Endothelial cell of umbilical vein (primary cell): ENCODE measurements at regions not wholly inside any gene's neighbourhood (a gene's known extent, or its start where the extent isn't known, plus 50 kb on each side); places are given as distances from the start of the nearest gene placed in this dataset.

Source experiments
- BruUV-seq: library from RNA; stranded (reverse); fragments of 400-500 nt; replicated peaks from 2 replicates; lab custom pipeline; 2021; lab: Mats Ljungman, UMichigan
- CTCF ChIA-PET: fragments of 300-600, 350-600 bp; sonication (Branson Sonifier 250); formaldehyde crosslinking; loops from one replicate; lab custom pipeline; 2021; ENCODE audit warnings: antibody characterized with exemption, inconsistent platforms; lab: Charles Lee
- POLR2A ChIA-PET: fragments of 300-600, 350-600 bp; sonication (Branson Sonifier 250); formaldehyde crosslinking; loops from one replicate; lab custom pipeline; 2021; ENCODE audit warnings: antibody characterized with exemption, inconsistent platforms; lab: Charles Lee
- DNase-seq: peaks from one replicate; pipeline ENCODE4 v3.0.0-alpha.2; 2011; ENCODE audit warnings: low read depth, low spot score
- FAIRE-seq: peaks from 2 replicates; lab custom pipeline; 2011; peaks lifted over from hg19 to GRCh38; lab: Jason Lieb, UNC
- H2AFZ ChIP-seq: 2 replicates; pipeline ENCODE4 v1.6.0; 2012; ENCODE audit warnings: low read depth, low read length, control low read depth, inconsistent platforms
- H3K27ac ChIP-seq: 2 replicates; pipeline ENCODE4 v1.5.1; 2011; ENCODE audit warnings: low read depth, mild to moderate bottlenecking, control low read depth, low read length, moderate library complexity; ENCODE audit not compliant: insufficient read depth
- H3K27me3 ChIP-seq, 2 experiments: 2 replicates each; pipeline versions ENCODE4 v1.6.0 to v1.6.1; 2011; ENCODE audit warnings: low read length in 2 of 2, mixed read lengths in 1 of 2; ENCODE audit not compliant: control insufficient read depth in 2 of 2, insufficient read depth in 2 of 2
- H3K36me3 ChIP-seq, 2 experiments: 2 replicates in 1 of 2; 3 replicates in 1 of 2; pipeline ENCODE4 v1.5.1; 2011; ENCODE audit warnings: low read length in 2 of 2, mild to moderate bottlenecking in 1 of 2, moderate library complexity in 1 of 2; ENCODE audit not compliant: control insufficient read depth in 2 of 2, insufficient read depth in 2 of 2; ENCODE audit errors: extremely low read depth in 1 of 2
- H3K4me1 ChIP-seq: 3 replicates; pipeline ENCODE4 v1.5.1; 2011; ENCODE audit warnings: mild to moderate bottlenecking, low read length; ENCODE audit not compliant: control insufficient read depth, insufficient read depth; ENCODE audit errors: extremely low read depth
- H3K4me2 ChIP-seq: 2 replicates; pipeline ENCODE4 v1.6.1; 2011; ENCODE audit warnings: low read length, control low read depth, mixed read lengths; ENCODE audit not compliant: insufficient read depth
- H3K4me3 ChIP-seq, 3 experiments: fragments of 200-600 bp in 1 of 3; sonication (generic), shearing (Covaris generic) in 1 of 3; replicated peaks in 1 of 3; 2 replicates each; pipeline ENCODE4 v1.5.1; 2011 to 2016; ENCODE audit warnings: control low read depth in 3 of 3, low read length in 3 of 3, mild to moderate bottlenecking in 2 of 3, inconsistent platforms in 1 of 3, low read depth in 1 of 3, moderate library complexity in 1 of 3; ENCODE audit not compliant: insufficient read depth in 1 of 3
- H3K79me2 ChIP-seq: 2 replicates; pipeline ENCODE4 v1.6.0; 2012; ENCODE audit warnings: low read length, inconsistent platforms; ENCODE audit not compliant: control insufficient read depth, insufficient read depth
- H3K9ac ChIP-seq: replicated peaks from 2 replicates; pipeline ENCODE3; 2011; ENCODE audit warnings: low read length, control low read depth; ENCODE audit not compliant: insufficient read depth; ENCODE audit errors: extremely low read depth
- H3K9me1 ChIP-seq: replicated peaks from 3 replicates; pipeline ENCODE4 v1.6.0; 2011; ENCODE audit warnings: mild to moderate bottlenecking, low read length; ENCODE audit not compliant: control insufficient read depth, insufficient read depth; ENCODE audit errors: extremely low read depth
- H3K9me3 ChIP-seq: replicated peaks from 2 replicates; pipeline ENCODE4 v1.5.1; 2012; ENCODE audit warnings: low read length, inconsistent platforms; ENCODE audit not compliant: control insufficient read depth, insufficient read depth
- H4K20me1 ChIP-seq: replicated peaks from 2 replicates; pipeline ENCODE3; 2011; ENCODE audit warnings: mild to moderate bottlenecking, low read length; ENCODE audit not compliant: control insufficient read depth, insufficient read depth; ENCODE audit errors: extremely low read depth
- EZH2 ChIP-seq: IDR thresholded peaks from 2 replicates; pipeline ENCODE4 v1.6.1; 2012; ENCODE audit warnings: borderline replicate concordance, low read depth, mild to moderate bottlenecking, moderate library complexity, low read length, inconsistent platforms; ENCODE audit not compliant: severe bottlenecking
- FOS ChIP-seq: IDR thresholded peaks from 2 replicates; pipeline ENCODE4 v1.6.1; 2011; ENCODE audit warnings: mild to moderate bottlenecking, low read length, moderate library complexity, borderline replicate concordance; ENCODE audit not compliant: insufficient read depth
- JUN ChIP-seq: IDR thresholded peaks from 2 replicates; pipeline ENCODE4 v1.6.1; 2011; ENCODE audit warnings: borderline replicate concordance, low read depth; ENCODE audit not compliant: insufficient read length, insufficient read depth
- POLR2A ChIP-seq: IDR thresholded peaks from 2 replicates; pipeline ENCODE4 v1.6.1; 2012; ENCODE audit warnings: low read depth, mild to moderate bottlenecking, control low read depth, low read length
- dilution Hi-C: fragments of 300-500 bp; cut with MboI; formaldehyde crosslinking; loops from one replicate; pipeline ENCODE4 v1.15.0; 2019; ENCODE audit warnings: low sequenced_read_pairs; ENCODE audit not compliant: extremely low pct_ligation_motif_present
- intact Hi-C: fragments of 100-400 bp; cut with micrococcal nuclease; formaldehyde crosslinking; loops from one replicate; pipeline ENCODE4 v1.10.0; 2022

GRCh38 chr20:54716790-54717189, 241.4 kb downstream of the DOK5 start:
- Histone ChIP-seq H3K79me2 (no peaks in the 10 kb centered on the region), H3K4me2 (no peak overlapping the region), H3K9me1 (no peaks in the 10 kb centered on the region), H4K20me1 (no peaks in the 10 kb centered on the region), H2AFZ (no peak overlapping the region), H3K9me3 (peaks cover under 1% of the 10 kb centered on the region), H3K27me3 (no peaks in the 10 kb centered on the region), H3K9ac (no peak overlapping the region), H3K4me3 (no peak overlapping the region), H3K36me3 (no peaks in the 10 kb centered on the region), H3K27ac (no peak overlapping the region), H3K4me1 (no peaks in the 10 kb centered on the region)
- intact Hi-C loops (no loop called here), dilution Hi-C loops (no loop called here)
- TF ChIP-seq JUN (no peak), POLR2A (no peak)
- BruUV-seq, result no TSS peak
- CTCF ChIA-PET, result no interaction called here
- POLR2A ChIA-PET, result no interaction called here
- FAIRE-seq (no peak), DNase-seq (no peak)

GRCh38 chr20:54716174-54716747, 240.9 kb downstream of the DOK5 start:
- no peaks in the 10 kb centered on the region for H3K79me2 ChIP-seq
- dilution Hi-C loops, result no loop called here
- H3K27ac ChIP-seq, result no peak overlapping the region
- DNase-seq (no peak), FAIRE-seq (no peak)
- BruUV-seq, result no TSS peak
- H3K9ac ChIP-seq, result no peak overlapping the region
- H3K9me1 ChIP-seq, result no peaks in the 10 kb centered on the region
- H3K27me3 ChIP-seq, result no peaks in the 10 kb centered on the region
- intact Hi-C loops, result no loop called here
- ChIA-PET POLR2A (no interaction called here), CTCF (no interaction called here)
- H2AFZ ChIP-seq, result no peak overlapping the region
- H4K20me1 ChIP-seq, result no peaks in the 10 kb centered on the region
- no peaks in the 10 kb centered on the region for H3K9me3 ChIP-seq
- no peak overlapping the region for H3K4me2 ChIP-seq
- H3K36me3 ChIP-seq, result no peaks in the 10 kb centered on the region
- no peak overlapping the region for H3K4me3 ChIP-seq
- no peaks in the 10 kb centered on the region for H3K4me1 ChIP-seq
- TF ChIP-seq POLR2A (no peak), JUN (no peak), EZH2 (no peak), FOS (no peak)
